MCF 10A (cell line): ENCODE measurements at regions not wholly inside any gene's neighbourhood (a gene's known extent, or its start where the extent isn't known, plus 50 kb on each side); places are given as distances from the start of the nearest gene placed in this dataset.

Source experiments
- BruUV-seq: library from RNA; stranded (reverse); fragments of 400-500 nt; replicated peaks from 2 replicates; lab custom pipeline; 2021; lab: Mats Ljungman, UMichigan
- CTCF ChIA-PET: fragments of 300-600 bp; sonication (Branson Sonifier 250); formaldehyde crosslinking; extraction: SDS; loops from one replicate; lab custom pipeline; 2021; ENCODE audit warnings: antibody characterized with exemption, inconsistent platforms; lab: Yijun Ruan, JAX
- POLR2A ChIA-PET: fragments of 300-600, 350-650 bp; sonication (Branson Sonifier 250); formaldehyde crosslinking; extraction: SDS; loops from one replicate; lab custom pipeline; 2020; ENCODE audit warnings: antibody characterized with exemption, inconsistent platforms; lab: Yijun Ruan, JAX
- DNase-seq: peaks from one replicate; pipeline ENCODE4 v3.0.0-alpha.2; 2018; ENCODE audit not compliant: unreplicated experiment
- H3K27ac Mint-ChIP-seq: one replicate; pipeline ENCODE4 v1.8.0; 2022; ENCODE audit warnings: mild to moderate bottlenecking, low read depth, mixed read lengths; ENCODE audit not compliant: unreplicated experiment
- H3K27me3 Mint-ChIP-seq: one replicate; pipeline ENCODE4 v1.8.0; 2022; ENCODE audit warnings: mixed read lengths; ENCODE audit not compliant: insufficient read depth, unreplicated experiment
- H3K36me3 Mint-ChIP-seq: one replicate; pipeline ENCODE4 v1.8.0; 2022; ENCODE audit warnings: mild to moderate bottlenecking, moderate library complexity, mixed read lengths; ENCODE audit not compliant: insufficient read depth, unreplicated experiment
- H3K4me1 Mint-ChIP-seq: one replicate; pipeline ENCODE4 v1.8.0; 2022; ENCODE audit warnings: mixed read lengths; ENCODE audit not compliant: insufficient read depth, unreplicated experiment
- H3K4me3 Mint-ChIP-seq: one replicate; pipeline ENCODE4 v1.8.0; 2022; ENCODE audit warnings: mild to moderate bottlenecking, moderate library complexity, mixed read lengths; ENCODE audit not compliant: unreplicated experiment
- H3K9me3 Mint-ChIP-seq: one replicate; pipeline ENCODE4 v1.8.0; 2022; ENCODE audit warnings: mixed read lengths; ENCODE audit not compliant: unreplicated experiment
- CTCF ChIP-seq: fragments of 200-600 bp; IDR thresholded peaks from one replicate; pipeline ENCODE4 v1.8.0; 2022; ENCODE audit warnings: antibody characterized with exemption, mild to moderate bottlenecking; ENCODE audit not compliant: unreplicated experiment
- intact Hi-C: fragments of 100-400 bp; cut with micrococcal nuclease; formaldehyde crosslinking; loops from 2 replicates; pipeline ENCODE4 v1.14.1; 2022

DNA sequence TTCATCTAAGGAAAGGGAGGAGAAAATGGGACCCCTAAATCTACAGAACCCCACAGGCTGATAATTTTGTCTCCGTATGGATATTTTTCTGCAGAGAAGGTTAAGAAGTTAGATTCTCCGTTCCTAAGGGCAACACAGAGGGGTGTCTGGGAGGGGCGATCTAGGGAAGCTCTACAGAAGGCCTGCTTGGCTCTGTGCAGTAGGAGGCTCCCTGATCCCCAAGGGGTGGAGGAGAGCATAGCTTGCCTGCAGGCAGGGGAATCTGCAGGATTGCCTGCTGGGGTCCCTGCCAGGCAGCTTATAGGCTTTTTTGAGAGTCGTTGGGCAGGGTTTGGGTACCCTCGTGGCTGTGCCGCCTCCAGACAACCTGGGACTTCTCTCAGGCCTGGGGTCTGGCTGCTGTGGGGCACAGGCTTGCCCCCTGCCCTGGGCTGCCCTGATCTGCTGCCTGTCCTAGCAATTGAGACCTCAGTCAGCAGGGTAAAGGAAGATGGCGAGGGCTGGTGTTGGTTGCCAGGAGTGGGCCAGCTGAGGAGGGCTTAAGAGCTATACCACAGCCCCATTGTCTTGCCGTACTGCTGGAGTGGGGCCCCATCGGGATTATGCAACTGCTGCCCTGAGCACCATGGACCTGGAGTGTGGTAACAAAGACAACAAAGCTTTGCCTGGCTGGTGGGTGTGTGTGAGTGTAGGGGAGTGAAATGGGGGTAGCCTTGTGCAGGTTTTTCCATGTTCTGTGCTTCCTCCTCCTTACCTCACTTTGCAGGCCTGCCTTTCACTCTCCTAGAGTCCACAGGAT, 74.1 kb downstream of the EFNB1 start:
- Mint-ChIP-seq H3K4me3 (no peak overlapping the region), H3K4me1 (no peaks in the 10 kb centered on the region), H3K36me3 (peaks cover 7% of the 10 kb centered on the region), H3K27me3 (peaks cover 55% of the 10 kb centered on the region), H3K27ac (no peak overlapping the region), H3K9me3 (no peaks in the 10 kb centered on the region)
- no peak for TF ChIP-seq CTCF
- intact Hi-C loops, result no loop called here
- ChIA-PET POLR2A (no interaction called here), CTCF (no interaction called here)
- BruUV-seq, result no TSS peak
- no peak for DNase-seq

GRCh38 chrX:68901519-68901918, 72.7 kb downstream of the EFNB1 start:
- Mint-ChIP-seq H3K4me3 (no peak overlapping the region), H3K9me3 (no peaks in the 10 kb centered on the region)

DNA sequence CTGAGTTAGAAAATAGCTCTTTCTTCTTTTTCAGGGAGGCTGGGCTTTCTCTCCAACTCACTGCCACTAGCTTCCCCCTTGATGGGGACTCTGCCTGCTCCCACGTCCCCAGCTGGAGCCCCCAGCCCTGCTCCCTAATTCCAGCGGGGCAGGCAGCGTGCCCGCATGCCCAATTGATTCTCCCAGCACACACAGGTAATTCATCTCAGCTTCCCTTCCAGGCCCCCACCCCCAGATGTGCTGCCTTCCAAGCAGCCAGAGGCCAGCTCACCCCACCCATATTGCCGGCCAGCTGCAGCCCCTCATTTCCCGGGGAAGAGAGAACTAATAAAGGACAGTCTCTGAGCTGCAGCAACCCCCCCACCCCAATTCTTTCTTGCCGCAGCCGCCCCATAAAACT, 69.8 kb downstream of the EFNB1 start:
- H3K4me1 Mint-ChIP-seq, result no peaks in the 10 kb centered on the region
- intact Hi-C loops, result no loop called here
- ChIA-PET POLR2A (no interaction called here), CTCF (interaction anchor here (0.7 to 0.8 kb wide), 2 partner anchors 48 to 163 kb away, joined by 3 read pairs; no protein-coding TSS in a partner anchor)
- H3K4me3 Mint-ChIP-seq, result no peak overlapping the region
- no peaks in the 10 kb centered on the region for H3K9me3 Mint-ChIP-seq
- peaks cover 74% of the 10 kb centered on the region for H3K27me3 Mint-ChIP-seq
- no peak overlapping the region for H3K27ac Mint-ChIP-seq
- no peak for DNase-seq
- no peak for TF ChIP-seq CTCF
- peaks cover 7% of the 10 kb centered on the region for H3K36me3 Mint-ChIP-seq
- BruUV-seq, result no TSS peak

More at GRCh38 chrX:68901519-68901918, 72.7 kb downstream of the EFNB1 start:
- no peak for DNase-seq
- Mint-ChIP-seq H3K27ac (no peak overlapping the region), H3K27me3 (peaks cover 66% of the 10 kb centered on the region), H3K36me3 (peaks cover 7% of the 10 kb centered on the region), H3K4me1 (no peaks in the 10 kb centered on the region)
- ChIA-PET CTCF (no interaction called here), POLR2A (no interaction called here)
- no TSS peak for BruUV-seq
- no peak for TF ChIP-seq CTCF
- intact Hi-C loops, result no loop called here

DNA sequence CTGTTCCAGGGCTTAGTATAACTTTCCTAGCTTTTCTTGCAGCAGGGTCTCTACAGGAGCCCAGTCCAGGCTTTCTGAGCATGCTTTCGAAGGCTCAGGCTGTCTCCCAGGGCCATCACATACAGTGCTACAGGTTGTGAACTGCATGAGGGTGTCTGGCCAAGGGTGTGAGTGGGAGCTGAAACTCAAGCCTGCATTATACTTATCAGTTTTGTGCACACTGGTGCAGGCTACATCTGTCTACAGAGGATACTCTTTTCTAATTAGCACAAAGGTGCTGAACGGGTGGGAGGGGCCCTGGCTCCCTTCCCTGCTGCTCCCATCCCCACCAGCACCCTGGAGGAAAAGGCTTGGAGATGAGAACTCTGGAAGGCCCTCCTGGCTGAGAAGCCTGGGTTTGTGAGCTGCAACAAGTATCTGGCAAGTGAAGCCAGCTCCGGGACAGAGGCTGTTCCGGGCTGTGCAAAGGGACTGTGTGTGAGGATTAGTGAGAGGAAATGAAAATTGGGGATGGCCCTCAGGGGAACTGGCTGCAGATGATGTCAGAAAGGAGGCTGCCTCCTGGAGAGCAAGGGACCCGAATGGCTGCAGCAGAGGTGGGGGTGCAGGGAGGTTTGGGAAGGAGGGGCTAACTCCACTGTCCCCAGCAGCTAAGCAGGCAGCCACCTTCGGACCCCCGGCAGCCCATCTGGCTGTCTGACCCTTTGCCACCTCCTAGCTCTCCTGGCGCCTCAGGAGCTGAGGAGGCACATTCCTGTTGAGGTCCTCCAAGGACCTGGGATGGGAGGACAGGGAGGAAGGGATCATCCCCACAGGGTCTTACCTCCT, 68.5 kb downstream of the EFNB1 start:
- TF ChIP-seq CTCF, result no peak
- no peaks in the 10 kb centered on the region for H3K36me3 Mint-ChIP-seq
- H3K27ac Mint-ChIP-seq, result no peak overlapping the region
- H3K9me3 Mint-ChIP-seq, result no peaks in the 10 kb centered on the region
- no peaks in the 10 kb centered on the region for H3K4me1 Mint-ChIP-seq
- H3K27me3 Mint-ChIP-seq, result peaks cover 68% of the 10 kb centered on the region
- BruUV-seq, result no TSS peak
- intact Hi-C loops, result no loop called here
- POLR2A ChIA-PET, result interaction anchor here (0.7 kb wide), 2 partner anchors 130 to 141 kb away, joined by 3 read pairs; no protein-coding TSS in a partner anchor
- no peak for DNase-seq
- H3K4me3 Mint-ChIP-seq, result no peak overlapping the region
- CTCF ChIA-PET, result interaction anchor here (0.6 to 1.2 kb wide), 3 partner anchors 18 to 330 kb away, joined by 3 read pairs; no protein-coding TSS in a partner anchor
